NCI-H2196 (cell line): ENCODE measurements at regions not wholly inside any gene's neighbourhood (a gene's known extent, or its start where the extent isn't known, plus 50 kb on each side); places are given as distances from the start of the nearest gene placed in this dataset.
"Not testable (repeated sequence)": the region's sequence is repeated elsewhere in the genome, so short reads cannot be mapped to it uniquely, and the experiment has no call there.

Source experiments
- DNase-seq: peaks from one replicate; lab custom pipeline; 2025; ENCODE audit not compliant: unreplicated experiment; lab: John Stamatoyannopoulos, UW

GRCh38 chr16:64085296-64085695 is 1036.6 kb downstream of the CDH11 start:
- no peak for DNase-seq

GRCh38 chr16:64084706-64085105 is 1037.2 kb downstream of the CDH11 start:
- no peak for DNase-seq

GRCh38 chr16:64083428-64084129 is 1038.3 kb downstream of the CDH11 start:
- DNase-seq, result no peak

- DNase-seq, result no peak
These were observed 1044.6 kb downstream of the CDH11 start for GRCh38 chr16:64077242-64077641.

- no peak for DNase-seq
These were observed 1047.2 kb downstream of the CDH11 start for GRCh38 chr16:64074706-64075105.

GRCh38 chr16:64072131-64072730 is 1049.6 kb downstream of the CDH11 start:
- not testable (repeated sequence) for DNase-seq

- DNase-seq, result no peak
These were observed 1056.3 kb downstream of the CDH11 start for GRCh38 chr16:64065523-64065922.

- no peak for DNase-seq
These were observed 1060.2 kb downstream of the CDH11 start for GRCh38 chr16:64061621-64062020.

GRCh38 chr16:64060631-64061030 is 1061.2 kb downstream of the CDH11 start:
- no peak for DNase-seq

- no peak for DNase-seq
These were observed 1063.2 kb downstream of the CDH11 start for GRCh38 chr16:64058685-64059084.

- no peak for DNase-seq
These were observed 1070.0 kb downstream of the CDH11 start for GRCh38 chr16:64051824-64052223.

- no peak for DNase-seq
These were observed 1074.0 kb downstream of the CDH11 start for GRCh38 chr16:64047878-64048277.

GRCh38 chr16:64047207-64047606 is 1074.7 kb downstream of the CDH11 start:
- DNase-seq, result no peak

GRCh38 chr16:64035337-64035736 is 1086.5 kb downstream of the CDH11 start:
- no peak for DNase-seq

GRCh38 chr16:64019339-64019738 is 1102.5 kb downstream of the CDH11 start:
- DNase-seq, result no peak

- no peak for DNase-seq
These were observed 1104.1 kb downstream of the CDH11 start for GRCh38 chr16:64017796-64018195.

- DNase-seq, result no peak
These were observed 1108.0 kb downstream of the CDH11 start for GRCh38 chr16:64013856-64014255.

- DNase-seq, result no peak
These were observed 1109.7 kb downstream of the CDH11 start for GRCh38 chr16:64012166-64012565.

- no peak for DNase-seq
These were observed 1110.2 kb downstream of the CDH11 start for GRCh38 chr16:64011650-64012049.

GRCh38 chr16:64008131-64008530 is 1113.7 kb downstream of the CDH11 start:
- DNase-seq, result no peak

- no peak for DNase-seq
These were observed 1117.7 kb downstream of the CDH11 start for GRCh38 chr16:64004116-64004515.

- DNase-seq, result no peak
These were observed 1126.8 kb downstream of the CDH11 start for GRCh38 chr16:63995025-63995424.

- DNase-seq, result peak; percentile 27
These were observed 1138.5 kb downstream of the CDH11 start for GRCh38 chr16:63983401-63983800.
